ELF-1 (cell line): ENCODE measurements at regions not wholly inside any gene's neighbourhood (a gene's known extent, or its start where the extent isn't known, plus 50 kb on each side); places are given as distances from the start of the nearest gene placed in this dataset.
"Not testable (repeated sequence)": the region's sequence is repeated elsewhere in the genome, so short reads cannot be mapped to it uniquely, and the experiment has no call there.

ENCODE experiments used
- DNase-seq: peaks from one replicate; pipeline ENCODE4 v3.0.0-alpha.2; 2016; ENCODE audit warnings: low read depth, low spot score

DNA sequence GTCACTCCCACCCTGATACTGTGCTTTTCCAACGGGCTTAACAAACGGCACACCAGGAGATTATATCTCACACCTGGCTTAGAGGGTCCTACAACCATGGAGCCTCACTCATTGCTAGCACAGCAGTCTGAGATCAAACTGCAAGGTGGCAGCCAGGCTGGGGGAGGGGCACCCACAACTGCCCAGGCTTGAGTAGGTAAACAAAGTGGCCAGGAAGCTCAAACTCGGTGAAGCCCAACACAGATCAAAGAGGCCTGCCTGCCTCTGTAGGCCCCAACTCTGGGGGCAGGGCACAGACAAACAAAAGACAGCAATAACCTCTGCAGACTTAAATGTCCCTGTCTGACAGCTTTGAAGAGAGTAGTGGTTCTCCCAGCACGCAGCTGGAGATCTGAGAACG, 1022.6 kb downstream of the RAB28 start:
- not testable (repeated sequence) for DNase-seq

DNA sequence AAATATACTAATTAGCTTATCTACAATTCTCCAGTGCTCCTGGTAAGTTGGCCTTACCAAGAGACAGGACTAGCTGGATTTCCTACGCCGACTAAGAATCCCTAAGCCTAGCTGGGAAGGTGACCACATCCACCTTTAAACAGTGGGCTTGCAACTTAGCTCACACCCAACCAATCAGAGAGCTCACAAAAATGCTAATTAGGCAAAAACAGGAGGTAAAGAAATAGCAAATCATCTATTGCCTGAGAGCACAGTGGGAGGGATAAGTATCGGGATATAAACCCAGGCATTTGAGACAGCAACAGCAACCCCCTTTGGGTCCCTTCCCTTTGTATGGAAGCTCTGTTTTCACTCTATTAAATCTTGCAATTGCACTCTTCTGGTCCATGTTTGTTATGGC, 1025.0 kb downstream of the RAB28 start:
- no peak for DNase-seq

DNA sequence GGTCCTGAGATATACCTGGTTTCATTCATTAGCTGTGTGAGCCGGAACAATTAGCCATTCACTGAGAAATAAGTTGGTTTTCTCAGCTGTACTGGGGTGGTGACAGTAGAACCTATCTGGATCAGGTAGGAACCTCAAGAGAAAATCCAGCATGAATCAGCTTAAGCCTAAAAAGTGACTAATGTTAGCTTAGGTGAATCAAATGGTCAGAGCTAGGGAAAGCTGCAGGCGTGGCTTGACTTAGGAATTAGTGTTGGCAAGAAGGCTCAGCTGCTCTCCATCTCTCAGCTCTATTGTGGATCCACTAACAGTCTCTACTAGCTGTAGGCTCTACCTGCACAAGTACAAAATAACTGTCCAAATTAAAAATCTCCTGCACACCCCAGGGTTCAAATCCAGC, 1025.5 kb downstream of the RAB28 start:
- DNase-seq = no peak

DNA sequence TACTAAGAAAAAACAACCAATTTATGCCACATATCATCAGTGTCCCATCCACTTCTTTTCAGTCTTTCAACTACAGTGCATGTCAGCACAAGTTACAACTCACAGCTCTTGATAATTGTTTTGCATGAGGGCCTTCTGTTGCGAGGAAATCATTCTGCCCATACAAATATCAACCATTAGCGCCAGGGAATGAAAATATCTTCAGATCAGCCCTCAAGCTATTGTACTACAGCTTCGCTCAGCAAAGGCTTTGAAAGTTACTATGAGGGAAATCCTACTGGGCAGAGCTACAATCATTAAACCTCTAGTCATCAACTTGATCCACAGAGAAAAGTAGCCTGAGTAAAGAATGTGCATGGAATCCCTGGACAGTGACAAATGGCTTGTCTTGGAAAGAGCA, 1023.6 kb upstream of the HS3ST1 start:
- no peak for DNase-seq

DNA sequence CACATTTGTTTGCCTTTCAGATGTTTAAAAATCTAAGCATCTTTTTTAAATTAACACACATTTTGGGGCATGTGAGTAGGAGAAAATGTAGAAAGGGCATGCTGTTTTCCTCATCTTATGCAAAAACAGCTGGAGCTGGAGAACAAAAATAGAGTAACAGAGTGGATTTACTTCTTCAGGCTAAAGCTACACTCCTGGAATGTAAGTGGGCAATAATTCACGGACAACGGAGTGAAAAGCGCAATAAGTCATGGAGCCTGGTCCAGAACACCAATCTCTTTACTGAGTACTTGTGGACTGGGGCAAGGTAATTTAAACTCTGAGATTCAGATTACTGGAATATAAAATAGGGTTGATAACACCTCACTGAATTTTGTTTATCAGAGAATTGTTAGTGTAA, 1018.8 kb upstream of the HS3ST1 start:
- no peak for DNase-seq

DNA sequence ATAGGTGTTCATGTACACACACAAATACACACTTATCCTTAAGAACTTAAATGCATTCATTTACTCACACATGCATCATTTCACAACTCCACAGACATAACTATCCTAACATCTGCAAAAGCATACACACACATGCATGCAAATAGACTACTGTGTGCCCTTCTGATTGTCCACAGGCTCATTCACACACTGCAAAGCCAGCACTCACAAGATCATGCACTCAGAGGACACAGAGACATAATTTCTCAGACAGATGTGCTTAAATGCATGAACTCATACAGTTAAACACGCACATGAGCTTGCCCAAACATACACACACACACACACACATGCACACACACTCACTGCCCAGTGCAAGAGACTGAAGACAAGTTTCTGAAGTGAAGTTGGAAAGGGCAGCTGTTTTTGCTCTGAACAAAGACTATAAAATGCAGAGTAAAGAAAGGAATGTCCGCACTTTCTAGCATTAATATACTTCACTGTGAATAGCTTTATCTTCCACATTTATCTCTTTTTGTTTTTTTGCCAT, 1018.0 kb upstream of the HS3ST1 start:
- no peak for DNase-seq

DNA sequence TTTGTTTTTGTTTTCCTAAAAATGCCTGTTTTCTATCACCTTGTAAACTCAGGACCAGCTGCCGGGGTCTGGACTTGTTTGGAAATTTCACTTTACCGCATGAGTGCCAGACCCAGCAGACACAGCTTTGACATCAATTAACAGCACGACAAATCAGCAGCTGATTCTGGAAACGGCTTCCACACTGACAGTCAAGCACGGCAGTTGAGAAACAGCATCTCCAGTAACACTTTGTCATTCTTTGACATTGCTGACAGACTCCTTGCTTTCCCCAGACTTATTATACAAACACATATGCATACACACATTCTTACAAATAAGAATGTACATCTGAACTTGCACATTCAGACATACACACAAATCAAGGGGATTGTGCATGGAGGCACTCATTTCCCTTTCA, 1017.6 kb upstream of the HS3ST1 start:
- peak; percentile 8 for DNase-seq

DNA sequence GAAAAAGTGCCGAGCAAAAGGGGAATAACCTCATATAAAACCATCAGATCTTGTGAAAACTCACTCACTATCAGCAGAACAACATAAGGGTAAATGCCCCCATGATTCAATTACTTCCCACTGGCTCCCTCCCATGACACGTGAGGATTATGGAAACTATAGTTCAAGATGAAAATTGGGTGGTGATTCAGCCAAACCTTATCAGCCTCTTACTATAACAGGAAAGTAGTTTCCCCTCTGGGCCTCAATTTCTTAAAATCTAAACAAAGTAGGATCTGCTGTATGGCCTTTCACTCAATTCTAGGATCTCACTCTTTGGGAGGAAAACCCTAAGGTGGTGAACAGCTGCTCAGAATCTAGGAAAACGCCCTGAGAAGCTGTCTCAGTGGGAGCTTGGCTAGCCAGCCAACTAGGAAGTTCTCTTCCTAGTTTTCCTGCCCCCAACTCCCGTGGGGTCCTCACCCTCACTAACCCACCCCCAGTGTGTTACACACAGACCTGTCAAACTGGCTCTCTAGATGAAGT, 1017.1 kb upstream of the HS3ST1 start:
- DNase-seq = no peak

DNA sequence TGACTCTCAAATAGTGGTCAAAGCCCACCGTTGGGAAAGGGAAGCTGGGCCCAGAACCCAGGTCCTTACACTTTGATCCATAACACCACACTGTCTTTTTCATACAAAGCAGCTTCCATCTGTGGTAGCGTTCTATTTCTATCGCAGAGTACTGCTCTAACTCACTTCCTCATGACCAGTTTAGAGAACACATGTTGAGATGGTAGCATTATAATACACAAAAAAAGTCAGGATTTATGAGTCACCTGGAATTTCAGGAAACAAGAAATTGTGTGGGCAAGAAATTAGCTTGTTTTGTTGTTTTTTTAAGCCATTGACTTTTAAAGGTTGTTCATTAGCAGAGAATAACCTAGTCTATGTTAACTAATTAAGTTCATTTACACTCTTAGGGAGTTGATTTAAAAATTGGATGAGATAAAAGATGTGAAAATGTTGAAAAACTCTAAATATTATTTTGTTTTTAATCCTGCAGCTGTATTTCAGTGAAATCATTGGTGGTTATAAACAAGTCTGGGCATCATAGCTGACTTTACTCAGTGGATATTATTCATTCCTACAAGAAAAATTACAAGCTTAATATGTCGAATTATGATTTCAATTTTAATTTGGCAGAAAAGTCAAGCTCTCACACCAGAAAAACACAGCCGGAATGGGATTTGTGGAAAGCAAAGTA, 1011.1 kb upstream of the HS3ST1 start:
- no peak for DNase-seq

DNA sequence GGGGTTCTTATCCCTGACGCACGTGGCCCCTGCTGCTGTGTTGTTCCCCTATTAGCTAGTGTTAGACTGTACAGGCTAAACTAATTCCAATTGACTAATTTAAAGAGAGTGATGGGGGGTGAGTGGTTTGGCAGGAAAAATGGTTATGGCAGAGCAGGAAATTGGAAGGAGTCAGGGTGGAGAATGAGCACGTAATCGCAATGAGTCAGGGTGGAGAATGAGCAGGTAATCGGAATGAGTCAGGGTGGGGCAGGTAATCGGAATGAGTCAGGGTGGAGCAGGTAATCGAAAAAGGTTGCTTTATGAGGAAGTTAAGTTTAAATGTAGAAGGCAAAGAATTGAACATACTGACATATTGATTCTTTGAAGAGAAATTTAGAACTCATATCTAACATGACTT, 1002.6 kb upstream of the HS3ST1 start:
- DNase-seq = not testable (repeated sequence)

DNA sequence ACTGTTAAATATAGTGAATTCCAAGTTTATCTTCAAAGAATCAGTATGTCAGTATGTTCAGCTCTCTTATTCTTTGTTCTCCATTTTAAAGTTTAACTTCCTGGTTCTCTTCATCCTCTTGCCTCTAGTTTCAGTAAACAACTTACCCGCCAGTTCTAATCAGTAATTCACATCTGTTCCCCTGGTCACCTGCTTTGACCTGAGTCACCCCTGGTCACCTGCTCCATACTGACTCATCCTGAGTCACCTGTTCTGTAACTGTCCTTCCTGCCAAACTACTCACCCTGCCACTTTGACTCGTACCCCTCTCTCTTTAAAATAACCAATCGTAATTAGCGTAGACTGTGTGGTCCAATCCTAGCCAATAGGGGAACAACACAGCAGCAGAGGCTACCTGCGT, 992.7 kb upstream of the HS3ST1 start:
- DNase-seq = no peak

DNA sequence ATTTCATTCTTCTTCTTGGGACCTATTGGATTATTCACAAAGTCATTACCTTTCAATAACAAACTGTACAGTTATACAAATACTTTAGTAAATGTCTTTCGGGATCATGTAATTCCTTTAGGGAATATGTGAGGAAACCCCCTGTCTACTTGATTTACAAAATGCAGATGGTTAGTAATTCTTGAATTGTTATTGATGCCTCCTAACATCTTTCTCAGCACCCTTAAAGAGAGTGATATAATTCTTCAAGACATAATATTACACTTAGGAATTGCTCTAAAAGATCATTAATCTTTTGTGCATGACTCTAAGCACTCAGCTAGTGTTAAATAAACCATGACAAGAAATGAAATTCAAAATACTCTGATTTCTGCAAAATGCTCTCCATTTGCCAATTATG, 988.1 kb upstream of the HS3ST1 start:
- no peak for DNase-seq

DNA sequence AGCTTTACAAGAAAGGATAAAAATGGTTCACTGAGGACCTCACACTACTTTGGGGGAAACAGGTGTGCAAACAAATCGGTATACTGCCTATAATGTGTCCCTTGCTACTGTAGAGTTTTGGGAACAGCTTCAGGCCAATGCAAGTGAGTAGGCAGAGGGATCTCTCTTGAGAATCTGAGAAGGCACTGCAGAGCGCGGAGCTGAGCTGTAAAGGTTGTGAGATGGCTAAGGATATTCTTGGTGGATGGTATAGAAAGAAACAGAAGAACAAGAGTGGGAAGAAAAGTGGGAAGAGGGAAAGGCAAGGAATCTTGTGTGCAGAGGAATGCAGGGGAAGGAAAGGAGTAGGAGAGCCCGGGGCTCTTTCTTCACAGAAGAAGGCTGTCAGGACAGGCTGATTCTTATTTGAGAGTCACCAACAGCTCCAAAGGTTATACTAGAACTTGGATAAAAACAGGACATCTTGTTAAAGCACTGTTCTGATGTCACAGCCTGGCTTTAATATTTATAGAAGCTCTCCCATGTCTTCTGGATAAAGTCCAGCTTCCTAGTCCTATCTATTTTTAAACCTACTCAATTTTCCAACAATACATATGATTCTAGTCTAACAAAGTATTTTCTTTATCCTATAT, 985.6 kb upstream of the HS3ST1 start:
- no peak for DNase-seq

DNA sequence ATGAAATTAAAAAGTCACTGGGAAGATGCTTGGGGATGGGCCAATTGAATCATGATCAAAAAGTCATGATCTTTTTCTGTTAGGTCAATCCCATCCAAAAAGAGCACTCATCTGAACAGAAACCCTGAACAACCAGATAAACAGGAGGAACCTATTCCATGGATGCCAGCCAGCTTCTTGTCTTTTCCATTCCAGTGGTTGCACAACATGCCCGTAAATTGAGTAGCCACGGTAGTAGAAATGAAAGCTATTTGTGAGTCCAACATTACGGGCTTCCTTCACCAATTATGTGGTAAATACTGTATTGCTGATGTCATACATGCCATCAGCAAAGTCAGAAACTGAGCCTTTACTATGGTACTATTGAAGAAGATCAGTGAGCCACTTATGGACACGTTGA, 982.4 kb upstream of the HS3ST1 start:
- no peak for DNase-seq

DNA sequence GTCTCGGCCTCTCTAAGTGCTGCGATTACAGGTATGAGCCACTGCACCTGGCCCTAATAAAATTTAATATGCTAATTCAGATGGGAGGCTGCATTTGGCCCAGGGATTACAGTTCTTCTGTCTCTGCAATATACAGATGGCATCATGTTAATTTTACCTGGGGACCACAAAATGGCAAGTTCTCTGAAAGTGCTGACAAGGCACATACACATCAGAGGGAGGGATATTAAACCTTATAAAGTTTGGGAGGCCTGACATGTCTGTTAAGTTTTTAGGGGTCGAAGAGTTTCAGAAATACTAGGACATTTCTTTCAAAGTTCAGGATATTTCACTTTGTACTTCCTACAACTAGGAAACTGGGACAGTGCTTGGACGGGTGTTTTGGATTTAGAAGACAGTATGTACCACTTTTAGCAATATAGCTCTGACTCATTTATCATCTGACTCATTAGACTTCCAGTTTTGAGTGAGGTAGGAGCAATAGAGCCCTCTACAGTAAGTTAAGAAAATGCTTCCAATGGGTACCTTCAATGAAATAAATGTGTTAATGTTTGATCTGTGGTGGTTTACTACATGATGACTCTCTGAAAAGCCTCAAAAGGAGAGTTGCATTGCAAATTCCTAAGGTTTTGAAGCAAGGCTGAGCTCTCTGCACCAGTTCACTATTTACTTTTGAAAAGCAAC, 981.0 kb upstream of the HS3ST1 start:
- DNase-seq = no peak

DNA sequence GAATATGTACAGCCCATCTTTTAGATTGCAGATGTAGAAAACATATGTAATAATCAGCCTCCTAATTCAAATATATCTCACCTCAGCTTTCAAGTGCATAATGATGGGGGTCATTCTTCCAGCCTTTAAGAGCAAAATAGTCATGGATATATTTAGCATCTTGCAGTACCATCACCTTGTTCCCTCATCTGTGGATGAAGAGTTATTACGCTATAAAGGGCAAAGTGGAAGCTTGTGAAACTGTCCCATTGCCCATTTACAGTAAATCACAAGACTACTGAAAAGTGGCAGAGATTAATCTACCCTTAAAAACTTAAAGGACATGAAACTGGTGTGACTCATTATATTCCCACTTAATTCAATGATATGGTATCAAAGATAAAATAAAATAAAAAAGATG, 979.7 kb upstream of the HS3ST1 start:
- DNase-seq = no peak

DNA sequence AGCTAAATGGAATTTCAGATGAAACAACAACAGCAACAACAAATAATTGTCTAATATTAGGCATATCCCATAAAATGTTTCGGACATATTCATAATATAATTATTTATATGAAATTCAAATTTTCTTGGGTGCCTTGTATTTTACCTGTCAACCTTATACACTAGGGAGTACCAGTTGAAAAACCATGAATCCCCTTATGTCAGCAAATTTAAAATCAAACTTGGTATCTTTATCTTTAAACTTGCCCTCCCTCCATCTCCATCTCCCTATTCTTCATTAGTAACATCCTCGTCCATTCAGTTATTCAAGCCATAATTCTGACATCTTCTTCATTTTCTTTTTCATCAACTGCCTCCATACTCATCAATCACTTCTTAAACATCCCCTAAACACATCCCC, 974.5 kb upstream of the HS3ST1 start:
- DNase-seq = no peak

DNA sequence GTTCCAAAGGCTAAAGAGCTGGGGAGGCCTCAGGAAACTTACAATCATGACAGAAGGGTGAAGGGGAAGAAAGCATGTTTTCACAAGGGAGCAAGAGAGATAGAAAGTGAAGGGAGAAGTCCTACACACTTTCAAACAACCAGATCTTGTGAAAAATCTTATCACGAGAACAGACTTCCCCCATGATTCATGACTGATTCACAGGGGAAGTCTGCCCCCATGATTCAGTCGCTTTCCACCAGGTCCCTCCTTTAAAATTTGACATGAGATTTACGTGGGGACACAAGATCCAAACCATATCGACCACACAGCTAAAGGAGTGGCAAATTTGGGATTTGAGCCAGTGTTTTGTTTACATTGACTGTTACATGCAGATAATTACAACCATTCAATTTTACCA, 971.1 kb upstream of the HS3ST1 start:
- DNase-seq = no peak

DNA sequence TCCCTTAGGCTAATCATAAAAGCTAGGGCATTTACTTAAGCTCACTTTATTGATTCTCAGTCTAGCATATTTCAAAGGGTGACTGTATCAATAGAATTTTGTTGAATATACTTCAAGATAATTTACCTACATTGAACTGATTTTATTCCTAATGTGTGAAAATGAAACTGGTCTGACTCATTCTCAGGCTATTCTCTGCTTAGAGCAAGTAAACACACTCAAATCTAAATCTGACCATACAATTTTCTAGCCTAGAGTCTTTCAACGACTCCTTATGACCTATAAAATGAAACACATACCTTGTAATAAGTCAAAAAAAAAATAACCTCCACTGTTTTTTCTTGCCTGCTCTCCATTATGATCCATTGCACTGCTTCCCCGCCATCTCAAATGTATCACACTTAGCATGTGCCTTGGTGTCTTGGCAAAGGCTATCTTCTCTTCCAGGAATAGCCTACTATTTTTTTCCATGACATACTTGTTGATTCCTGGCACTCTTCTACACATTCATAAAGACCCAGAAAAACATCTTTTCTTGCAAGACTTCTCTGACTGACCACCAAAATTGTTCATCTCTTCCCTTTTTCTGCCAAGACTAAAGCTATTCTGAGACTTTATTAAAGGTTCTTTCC, 965.1 kb upstream of the HS3ST1 start:
- DNase-seq = no peak

DNA sequence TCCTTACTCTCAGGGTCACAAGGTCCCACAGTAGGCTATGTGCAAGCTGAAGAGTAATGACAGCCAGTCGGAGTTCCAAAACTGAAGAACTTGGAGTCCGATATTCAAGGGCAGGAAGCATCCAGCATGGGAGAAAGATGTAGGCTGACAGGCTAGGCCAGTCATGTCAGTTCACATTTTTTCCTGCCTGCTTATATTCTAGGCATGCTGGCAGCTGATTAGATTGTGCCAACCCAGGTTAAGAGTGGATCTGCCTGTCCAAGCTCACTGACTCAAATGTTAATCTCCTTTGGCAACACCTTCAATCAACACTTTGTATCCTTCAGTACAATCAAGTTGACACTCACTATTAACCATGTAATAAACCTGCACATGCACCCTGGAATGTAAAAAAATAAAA, 960.9 kb upstream of the HS3ST1 start:
- DNase-seq = no peak

DNA sequence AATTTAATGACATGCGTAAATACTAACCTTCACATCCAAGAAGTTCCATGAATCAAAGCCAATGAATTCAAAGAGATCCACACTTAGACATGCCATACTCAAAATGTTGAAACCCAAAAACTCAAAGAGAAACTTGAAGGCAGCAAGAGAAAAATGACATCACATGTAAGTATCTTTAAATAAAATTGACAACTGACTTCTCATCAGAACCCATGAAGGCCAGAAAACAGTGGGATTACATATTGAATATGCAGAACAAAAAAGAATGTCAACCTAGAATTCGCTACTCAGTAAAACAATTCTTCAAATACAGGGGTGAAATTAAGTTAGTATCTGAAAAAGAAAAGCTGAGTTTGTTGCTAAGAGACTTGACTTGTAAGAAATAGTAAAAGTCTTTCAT, 953.9 kb upstream of the HS3ST1 start:
- DNase-seq = no peak

DNA sequence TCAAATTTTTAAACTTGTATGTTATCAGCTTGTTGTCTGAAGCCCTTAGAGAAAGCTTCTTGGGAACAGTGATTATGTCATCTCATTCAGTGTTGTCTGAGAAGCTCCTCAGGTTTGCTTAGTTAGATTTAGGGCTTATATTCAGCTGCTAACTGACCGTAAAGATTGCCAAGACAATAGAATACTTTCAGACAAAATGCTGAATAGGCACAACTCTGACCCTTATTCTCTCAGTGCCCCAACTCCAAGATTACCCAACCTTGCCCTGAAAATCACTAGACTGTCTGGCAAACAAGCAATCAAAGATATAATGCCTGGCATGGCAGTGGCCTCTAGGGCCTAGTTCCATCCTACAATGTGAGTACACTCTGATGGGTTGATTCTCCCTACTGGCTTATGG, 950.5 kb upstream of the HS3ST1 start:
- DNase-seq = no peak
